Stimulated activated CD8-positive, alpha-beta memory T cell treated with anti-CD3 and anti-CD28 coated beads, Interleukin-4, amount 100 ng/mL, for 4 hours (primary cell): ENCODE measurements at regions not wholly inside any gene's neighbourhood (a gene's known extent, or its start where the extent isn't known, plus 50 kb on each side); places are given as distances from the start of the nearest gene placed in this dataset.
"Not testable (repeated sequence)": the region's sequence is repeated elsewhere in the genome, so short reads cannot be mapped to it uniquely, and the experiment has no call there.

Experiments
- DNase-seq, 2 donors: peaks; one replicate each; pipeline ENCODE4 v3.0.0-alpha.2; 2020; ENCODE audit warnings: low read depth in 2 of 2, low spot score in 1 of 2

DNA sequence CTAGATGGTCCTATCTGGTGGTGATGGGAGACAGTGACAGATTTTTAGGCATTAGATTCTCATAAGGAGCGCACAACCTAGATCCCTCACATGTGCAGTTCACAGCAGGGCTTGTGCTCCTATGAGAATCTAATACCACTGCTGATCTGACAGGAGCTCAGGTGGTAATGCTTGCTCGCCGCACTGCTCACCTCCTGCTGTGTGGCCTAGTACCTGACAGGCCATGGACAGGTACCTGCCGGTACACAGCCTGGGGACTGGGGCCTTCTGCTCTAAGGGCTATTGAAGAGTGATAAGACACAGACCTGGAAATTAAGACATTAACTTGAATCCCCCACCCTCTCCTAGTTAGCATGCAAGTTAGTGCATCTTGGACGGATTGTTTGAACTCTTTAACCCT lies 64.4 kb downstream of the KLRB1 start:
- not testable (repeated sequence) for DNase-seq

DNA sequence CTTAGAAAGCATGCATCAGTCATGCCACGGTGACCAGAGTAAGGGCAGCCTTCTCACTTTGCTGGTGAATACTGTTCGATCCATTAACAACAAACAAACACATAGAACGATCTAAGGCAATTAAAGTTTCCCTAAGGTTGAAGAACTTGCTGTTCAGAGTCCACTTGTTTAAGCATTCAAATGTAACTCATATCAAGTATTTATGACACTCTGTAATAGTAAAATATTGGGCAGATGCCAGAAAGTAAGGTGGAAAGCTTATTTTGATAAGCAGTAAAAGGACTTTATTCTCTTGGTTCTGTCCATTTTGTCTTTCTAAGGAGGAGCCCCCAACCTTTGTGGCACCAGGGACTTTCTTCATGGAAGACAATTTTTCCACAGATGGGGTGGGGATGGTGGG lies 64.9 kb downstream of the KLRB1 start:
- DNase-seq: not testable (repeated sequence)

DNA sequence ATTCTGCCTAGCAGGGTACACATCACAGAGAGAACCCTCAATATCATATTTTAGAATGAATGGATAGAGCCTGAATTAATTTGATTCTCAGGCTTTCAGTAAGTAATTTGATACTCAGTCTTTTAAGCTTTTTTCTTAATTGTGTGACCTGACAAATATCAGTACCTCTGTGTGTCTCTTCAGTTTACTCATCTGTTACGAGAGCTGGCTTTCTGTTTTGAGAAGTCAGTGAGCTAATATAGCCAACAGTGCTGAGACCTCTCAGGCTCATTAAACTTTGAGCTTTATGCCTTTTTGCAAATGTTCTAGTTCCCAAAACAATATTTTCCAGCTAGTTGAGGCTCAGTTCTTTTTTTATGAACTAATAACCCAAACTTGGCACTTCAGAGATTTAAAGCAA lies 91.8 kb downstream of the KLRB1 start:
- not testable (repeated sequence) for DNase-seq

DNA sequence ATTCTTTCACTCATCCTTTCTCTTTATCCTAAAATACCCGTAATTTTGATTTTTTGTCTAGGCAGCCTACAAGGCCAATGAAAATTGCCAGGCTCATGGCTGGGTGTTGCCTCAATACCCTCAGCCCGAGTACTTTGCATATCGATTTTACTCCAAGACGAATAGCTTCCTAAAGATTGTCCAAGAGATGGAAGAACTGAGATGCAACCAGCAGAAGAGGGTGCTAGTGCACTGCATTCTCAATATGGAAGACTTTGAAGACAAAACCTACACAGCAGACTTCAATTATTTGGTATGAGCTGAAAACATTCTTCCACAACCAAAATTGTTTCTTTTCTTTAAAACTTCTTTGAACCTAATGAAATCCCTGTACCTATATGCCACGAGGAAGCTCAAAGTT lies 95.0 kb downstream of the KLRB1 start:
- not testable (repeated sequence) for DNase-seq

- DNase-seq: not testable (repeated sequence)
Observed at GRCh38 chr12:9510392-9511011, 97.2 kb downstream of the KLRB1 start.

- DNase-seq: no peak
Observed at GRCh38 chr12:9509464-9510161, 98.1 kb downstream of the KLRB1 start.

- DNase-seq: no peak
Observed at GRCh38 chr12:9506746-9507145, 101.0 kb downstream of the KLRB1 start.

DNA sequence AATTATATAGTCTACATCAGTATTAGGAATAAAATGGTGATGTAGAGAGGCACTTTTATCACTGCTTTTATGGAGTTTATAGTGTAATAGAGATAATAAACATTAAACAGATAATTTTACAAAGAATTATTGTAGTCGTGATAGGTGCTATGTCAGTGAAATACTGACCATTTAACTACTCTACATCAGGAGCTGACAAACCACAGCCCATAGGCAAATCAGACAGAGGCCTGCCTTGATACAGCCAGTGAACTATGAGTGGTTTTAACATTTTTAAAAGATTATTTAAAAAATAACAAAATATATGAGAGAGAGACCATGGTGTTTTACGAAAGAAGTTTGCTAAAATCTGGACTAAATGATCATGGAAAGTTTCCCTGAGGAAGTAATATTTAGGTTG lies 104.3 kb downstream of the KLRB1 start:
- DNase-seq: not testable (repeated sequence)

GRCh38 chr12:9502845-9503244 lies 104.9 kb downstream of the KLRB1 start:
- DNase-seq: not testable (repeated sequence)

GRCh38 chr12:9493325-9493724 lies 114.4 kb downstream of the KLRB1 start:
- DNase-seq: not testable (repeated sequence)

- not testable (repeated sequence) for DNase-seq
Observed at GRCh38 chr12:9481289-9481688, 126.4 kb downstream of the KLRB1 start.

DNA sequence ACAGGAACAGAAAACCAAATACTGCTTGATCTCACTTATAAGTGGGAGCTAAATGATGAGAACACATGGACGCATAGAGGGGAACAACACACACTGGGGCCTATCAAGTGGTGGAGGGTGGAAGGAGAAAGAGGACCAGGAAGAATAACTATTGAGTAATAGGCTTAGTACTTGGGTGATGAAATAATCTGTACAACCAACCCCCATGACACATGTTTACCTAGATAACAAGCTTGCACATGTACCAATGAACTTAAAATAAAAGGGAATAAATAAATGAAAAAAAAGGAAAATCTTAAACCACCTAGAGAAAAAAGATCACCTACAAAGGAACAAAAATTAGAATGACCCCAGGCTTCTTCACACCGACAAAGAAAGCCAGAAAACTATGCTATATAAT lies 133.5 kb downstream of the KLRB1 start:
- DNase-seq: not testable (repeated sequence)

GRCh38 chr12:9473638-9474037 lies 134.1 kb downstream of the KLRB1 start:
- DNase-seq: not testable (repeated sequence)

DNA sequence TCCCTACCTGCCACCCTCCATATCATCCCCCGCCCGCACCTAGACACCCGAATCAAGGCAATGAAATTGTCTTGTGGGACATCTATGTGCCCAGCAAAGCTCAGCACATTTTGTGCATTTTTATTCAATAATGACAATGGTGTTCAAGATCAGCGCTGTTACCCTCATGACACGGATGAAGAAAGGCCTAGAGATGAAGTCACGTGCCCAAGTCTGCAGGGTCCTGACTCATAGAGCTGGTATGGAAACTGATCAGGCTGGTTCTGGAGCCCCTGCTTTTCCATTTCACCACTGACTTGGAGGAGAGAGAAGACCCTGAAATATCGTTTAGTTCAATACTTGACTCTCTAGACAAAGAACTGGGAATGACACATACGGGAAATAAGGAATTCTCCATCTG lies 136.2 kb downstream of the KLRB1 start:
- not testable (repeated sequence) for DNase-seq

DNA sequence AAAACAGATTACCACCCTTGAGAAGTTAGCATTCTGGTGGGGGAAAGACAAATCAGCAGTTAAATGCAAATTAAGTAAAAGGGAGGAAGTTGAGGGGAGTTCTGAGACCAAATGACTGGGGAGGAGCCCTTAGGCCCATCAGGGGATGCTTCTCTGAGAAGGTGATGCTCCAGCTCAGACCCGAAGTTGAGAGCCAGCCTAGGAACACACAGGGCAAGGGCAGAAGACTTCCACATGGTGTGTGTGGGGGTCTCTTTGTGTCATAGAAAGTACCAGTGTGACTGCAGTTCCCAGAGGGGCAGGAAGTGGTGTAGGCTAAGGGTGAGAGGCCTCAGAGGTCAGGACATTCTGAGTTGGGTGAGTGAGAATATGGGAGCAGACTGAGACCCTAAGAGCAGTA lies 137.3 kb downstream of the KLRB1 start:
- DNase-seq: not testable (repeated sequence)

GRCh38 chr12:9469956-9470355 lies 137.8 kb downstream of the KLRB1 start:
- DNase-seq: not testable (repeated sequence)

DNA sequence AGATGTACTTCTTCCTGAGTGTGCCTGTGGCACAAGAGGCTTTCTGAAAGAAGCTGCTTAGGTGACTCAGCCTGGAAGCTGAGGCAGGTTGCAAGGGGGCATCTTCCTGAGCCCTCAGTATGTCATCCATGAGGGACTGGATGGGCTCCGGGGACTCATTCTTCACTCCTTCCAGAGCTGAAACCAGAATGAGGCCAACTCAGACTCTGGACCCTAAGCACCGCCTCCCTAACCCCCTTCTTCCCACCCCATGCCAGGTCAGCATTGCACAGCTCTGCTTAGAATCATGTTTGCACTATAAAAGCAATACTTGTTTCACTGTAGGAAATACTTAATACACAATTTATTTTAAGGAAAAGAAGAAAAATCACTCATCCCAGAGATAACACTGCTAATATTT lies 138.3 kb downstream of the KLRB1 start:
- DNase-seq: not testable (repeated sequence)

- DNase-seq: not testable (repeated sequence)
Observed at GRCh38 chr12:9468998-9469397, 138.7 kb downstream of the KLRB1 start.

- DNase-seq: not testable (repeated sequence)
Observed at GRCh38 chr12:9468144-9468543, 139.6 kb downstream of the KLRB1 start.

GRCh38 chr12:9464408-9464807 lies 143.3 kb downstream of the KLRB1 start:
- DNase-seq: no peak

- DNase-seq: not testable (repeated sequence)
Observed at GRCh38 chr12:9455516-9455915, 152.2 kb downstream of the KLRB1 start.

- not testable (repeated sequence) for DNase-seq
Observed at GRCh38 chr12:9454021-9454420, 153.7 kb downstream of the KLRB1 start.

GRCh38 chr12:9450127-9450567 lies 157.6 kb downstream of the KLRB1 start:
- not testable (repeated sequence) for DNase-seq
